ENCODE measurements at regions not wholly inside any gene's neighbourhood (a gene's known extent, or its start where the extent isn't known, plus 50 kb on each side); places are given as distances from the start of the nearest gene placed in this dataset.

GRCh38 chr15:36109943-36110658 is 469.3 kb upstream of the CDIN1 start:
- Histone ChIP-seq H2AFZ (no peak overlapping the region), H3K9me2 (ENCODE audit: insufficient read depth) (no peaks in the 10 kb centered on the region), H4K20me1 (ENCODE audit: insufficient read depth) (no peaks in the 10 kb centered on the region), H3K4me3 (no peak overlapping the region), H3K4me2 (no peak overlapping the region), H3F3A (ENCODE audit: insufficient read depth, low read depth) (no peaks in the 10 kb centered on the region), H3K27ac (no peak overlapping the region), H3K9me3 (ENCODE audit: insufficient read depth, low read depth) (no peaks in the 10 kb centered on the region), H3K27me3 (ENCODE audit: insufficient read depth, low read depth) (no peaks in the 10 kb centered on the region), H3K4me1 (replicated peaks; ENCODE audit: insufficient read depth) (no peaks in the 10 kb centered on the region), H3K36me3 (ENCODE audit: low read depth) (no peaks in the 10 kb centered on the region), H3K79me2 (ENCODE audit: low read depth) (no peaks in the 10 kb centered on the region)
- POLR2A ChIA-PET (ENCODE audit: unreplicated experiment), result no interaction called here
- no peak for TF ChIP-seq EZH2 (IDR thresholded peaks at IDR 0.05; ENCODE audit: low read depth)
- TF ChIP-seq CTCF (conservative IDR thresholded peaks at IDR 0.05), result no peak
- BruUV-seq (replicated peaks), result no TSS peak
- DNase-seq, result no peak
- CTCF ChIA-PET, result no interaction called here
- intact Hi-C loops (cut with micrococcal nuclease; ENCODE audit: unreplicated experiment), result no loop called here

DNA sequence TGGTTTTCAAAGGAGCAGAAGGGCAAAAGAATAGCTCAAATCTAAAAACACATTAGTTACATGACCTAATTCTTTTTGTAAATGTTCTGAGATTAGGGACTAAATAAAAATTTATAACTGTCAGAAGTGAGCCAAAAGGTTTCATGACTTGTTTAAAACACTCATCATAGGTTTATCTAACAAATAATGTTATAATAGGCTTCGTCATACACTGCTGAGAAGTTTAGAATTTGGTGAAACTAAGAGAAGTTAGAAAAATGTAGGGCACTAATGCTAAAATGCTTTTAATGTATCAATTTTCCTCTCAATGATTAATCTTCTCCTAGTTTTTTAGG is 468.8 kb upstream of the CDIN1 start:
- no peaks in the 10 kb centered on the region for H3K9me2 ChIP-seq (ENCODE audit: insufficient read depth)
- DNase-seq, result no peak
- no peaks in the 10 kb centered on the region for H3K36me3 ChIP-seq (ENCODE audit: low read depth)
- H3K4me2 ChIP-seq, result no peak overlapping the region
- CTCF ChIA-PET, result no interaction called here
- POLR2A ChIA-PET (ENCODE audit: unreplicated experiment), result no interaction called here
- no peaks in the 10 kb centered on the region for H4K20me1 ChIP-seq (ENCODE audit: insufficient read depth)
- no peak overlapping the region for H3K27ac ChIP-seq
- H3K79me2 ChIP-seq (ENCODE audit: low read depth), result no peaks in the 10 kb centered on the region
- no peak overlapping the region for H2AFZ ChIP-seq
- H3F3A ChIP-seq (ENCODE audit: insufficient read depth, low read depth), result no peaks in the 10 kb centered on the region
- H3K9me3 ChIP-seq (ENCODE audit: insufficient read depth, low read depth), result no peaks in the 10 kb centered on the region
- no TSS peak for BruUV-seq (replicated peaks)
- intact Hi-C loops (cut with micrococcal nuclease; ENCODE audit: unreplicated experiment), result no loop called here
- no peaks in the 10 kb centered on the region for H3K27me3 ChIP-seq (ENCODE audit: insufficient read depth, low read depth)
- no peak for TF ChIP-seq EZH2 (IDR thresholded peaks at IDR 0.05; ENCODE audit: low read depth)
- no peak for TF ChIP-seq CTCF (conservative IDR thresholded peaks at IDR 0.05)
- H3K4me3 ChIP-seq, result no peak overlapping the region
- H3K4me1 ChIP-seq (replicated peaks; ENCODE audit: insufficient read depth), result no peaks in the 10 kb centered on the region

- H4K20me1 ChIP-seq (ENCODE audit: insufficient read depth), result no peaks in the 10 kb centered on the region
- no peak overlapping the region for H3K4me3 ChIP-seq
- POLR2A ChIA-PET (ENCODE audit: unreplicated experiment), result no interaction called here
- no peaks in the 10 kb centered on the region for H3K4me1 ChIP-seq (replicated peaks; ENCODE audit: insufficient read depth)
- no peak for DNase-seq
- H3F3A ChIP-seq (ENCODE audit: insufficient read depth, low read depth), result no peaks in the 10 kb centered on the region
- H3K4me2 ChIP-seq, result no peak overlapping the region
- no peaks in the 10 kb centered on the region for H3K79me2 ChIP-seq (ENCODE audit: low read depth)
- TF ChIP-seq EZH2 (IDR thresholded peaks at IDR 0.05; ENCODE audit: low read depth) (no peak), CTCF (conservative IDR thresholded peaks at IDR 0.05) (no peak)
- H2AFZ ChIP-seq, result no peak overlapping the region
- H3K9me3 ChIP-seq (ENCODE audit: insufficient read depth, low read depth), result no peaks in the 10 kb centered on the region
- H3K27ac ChIP-seq, result no peak overlapping the region
- CTCF ChIA-PET, result no interaction called here
- no TSS peak for BruUV-seq (replicated peaks)
- no peaks in the 10 kb centered on the region for H3K27me3 ChIP-seq (ENCODE audit: insufficient read depth, low read depth)
- intact Hi-C loops (cut with micrococcal nuclease; ENCODE audit: unreplicated experiment), result no loop called here
- H3K36me3 ChIP-seq (ENCODE audit: low read depth), result no peaks in the 10 kb centered on the region
- no peaks in the 10 kb centered on the region for H3K9me2 ChIP-seq (ENCODE audit: insufficient read depth)
Observed at GRCh38 chr15:36117296-36117787, 462.1 kb upstream of the CDIN1 start.

Measured in PC-9 (cell line).